Left colon (tissue), 2 donors: ENCODE measurements at regions not wholly inside any gene's neighbourhood (a gene's known extent, or its start where the extent isn't known, plus 50 kb on each side); places are given as distances from the start of the nearest gene placed in this dataset.

Experiments
- ATAC-seq: fragments of 200-7000 bp; cut with Tn5 transposase; one replicate; pipeline ENCODE4 v1.9.1; 2020; ENCODE audit warnings: mild to moderate bottlenecking, moderate library complexity
- DNase-seq, 2 donors: peaks; one replicate each; pipeline ENCODE4 v3.0.0-alpha.2; 2020
- intact Hi-C, 2 donors: fragments of 100-400 bp; cut with DNase I in 1 of 2; cut with micrococcal nuclease in 1 of 2; formaldehyde crosslinking; loops; one replicate each; pipeline versions ENCODE4 v1.11.2 to v1.14.0; 2022; cut with DNase I, micrococcal nuclease
- donor health status: DM: no; HTN: no; CAD: no.
- donor health status: DM: yes; HTN: yes; CAD: no.

DNA sequence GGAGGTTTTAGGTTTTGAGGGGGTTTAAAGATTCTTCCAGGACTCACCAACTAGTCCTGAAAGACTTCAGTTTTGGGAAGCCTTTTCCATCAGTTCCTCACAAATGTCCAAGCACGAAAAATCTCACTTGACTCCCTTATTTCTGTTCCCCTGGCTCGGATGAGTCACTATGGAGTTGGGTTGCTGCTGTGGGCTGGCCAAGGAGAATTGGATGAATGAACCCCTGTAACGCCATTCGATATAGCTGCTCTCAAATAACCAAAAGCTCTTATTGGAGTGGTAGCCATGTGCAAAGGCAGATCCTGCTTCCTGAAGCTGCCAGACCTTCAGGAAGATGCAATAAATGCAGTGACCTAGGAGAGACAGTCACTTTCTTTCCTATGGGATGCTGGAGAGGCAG, 417.0 kb downstream of the ZNF521 start:
- DNase-seq (no peak), ATAC-seq (no peak)
- intact Hi-C loops = no loop called here

DNA sequence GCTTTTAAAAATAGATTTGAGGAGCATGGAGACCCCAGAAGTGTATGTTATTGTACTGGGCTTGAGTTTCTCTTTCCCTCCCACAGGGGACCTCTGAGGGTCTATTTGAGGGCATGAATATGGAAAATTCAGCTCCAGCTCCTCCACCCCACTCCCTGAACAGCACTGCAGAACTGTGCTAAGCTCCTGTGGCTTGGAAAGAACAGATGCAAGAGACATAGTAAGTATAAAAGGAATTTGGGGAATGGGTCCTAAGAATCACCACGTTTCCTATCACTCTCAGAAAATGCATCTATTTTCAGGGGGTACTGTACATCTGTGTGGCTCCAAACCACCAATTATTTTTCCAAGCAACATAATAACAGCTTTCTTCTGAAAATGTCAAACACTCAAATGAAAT, 416.1 kb downstream of the ZNF521 start:
- DNase-seq (no peak), ATAC-seq (no peak)
- intact Hi-C loops = no loop called here

DNA sequence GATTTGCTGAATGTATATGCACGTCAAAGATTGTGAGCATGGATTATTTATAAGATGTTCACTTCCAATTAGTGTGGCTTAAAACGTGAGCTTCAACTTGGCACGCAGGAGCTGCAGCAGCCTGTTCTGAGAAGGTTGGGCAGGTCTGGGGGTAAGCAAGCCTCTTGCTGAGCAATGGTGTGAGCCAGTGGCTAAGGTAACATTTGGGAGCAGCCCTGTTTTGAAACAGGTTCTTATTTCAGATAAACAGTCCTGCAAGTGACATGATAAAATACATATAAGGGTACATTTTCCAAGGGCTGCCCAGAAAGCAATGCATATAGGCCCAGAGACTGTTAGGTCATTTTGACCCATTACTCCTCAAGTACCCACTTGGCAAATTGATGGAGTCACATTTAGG, 415.3 kb downstream of the ZNF521 start:
- ATAC-seq (no peak), DNase-seq (no peak)
- intact Hi-C loops = no loop called here

DNA sequence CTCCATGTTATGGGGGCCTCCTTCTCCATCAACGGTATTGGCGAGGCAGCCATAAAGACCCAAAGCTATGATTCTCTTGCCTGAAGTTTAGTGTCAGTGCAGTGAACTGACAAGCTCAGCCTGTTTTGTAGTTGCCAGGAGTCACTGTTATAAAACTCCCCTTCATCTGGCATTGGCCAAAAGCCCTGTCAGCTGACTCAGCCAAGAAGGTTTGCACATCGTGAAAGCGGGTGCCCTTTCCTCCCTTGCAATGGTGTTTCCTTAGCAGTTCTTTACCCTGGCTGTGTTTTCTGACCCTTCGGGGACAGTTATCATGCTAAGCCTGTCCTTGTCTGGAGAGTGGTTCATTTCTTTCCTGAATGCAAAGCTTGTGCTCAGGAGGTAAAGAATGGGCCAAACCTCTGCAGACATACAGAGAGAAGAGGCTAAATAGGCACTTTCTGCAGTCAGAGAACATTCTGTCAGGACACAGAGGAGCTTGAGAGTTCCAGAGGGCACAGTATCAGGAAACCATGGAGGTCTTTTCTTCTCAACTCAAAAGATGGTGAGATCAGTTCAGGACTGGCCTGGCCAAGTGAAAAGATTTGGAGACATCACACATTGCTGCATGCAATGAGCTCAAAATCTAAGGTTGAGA, 414.2 kb downstream of the ZNF521 start:
- intact Hi-C loops = no loop called here
- ATAC-seq (no peak), DNase-seq (no peak)

DNA sequence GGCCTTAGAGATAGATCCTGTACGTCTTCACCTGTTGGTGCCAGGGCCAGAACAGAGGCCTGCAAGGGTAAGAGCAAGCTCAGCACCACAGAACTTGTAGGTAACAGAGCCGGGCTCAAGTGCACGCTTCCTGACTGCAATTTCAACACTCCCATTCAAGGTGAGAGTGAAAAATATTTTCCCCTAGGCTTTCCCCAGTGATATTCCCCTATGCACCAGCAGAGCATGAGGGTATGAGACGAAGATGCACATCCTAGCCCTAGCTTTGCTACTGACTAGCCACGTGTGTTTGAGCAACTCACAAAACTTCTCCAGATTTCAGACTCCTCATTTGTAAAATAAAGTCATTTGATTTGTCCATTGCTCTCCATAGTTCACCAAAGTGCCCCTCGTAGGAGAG, 411.6 kb downstream of the ZNF521 start:
- DNase-seq = no peak
- intact Hi-C loops = no loop called here
- ATAC-seq = no peak

DNA sequence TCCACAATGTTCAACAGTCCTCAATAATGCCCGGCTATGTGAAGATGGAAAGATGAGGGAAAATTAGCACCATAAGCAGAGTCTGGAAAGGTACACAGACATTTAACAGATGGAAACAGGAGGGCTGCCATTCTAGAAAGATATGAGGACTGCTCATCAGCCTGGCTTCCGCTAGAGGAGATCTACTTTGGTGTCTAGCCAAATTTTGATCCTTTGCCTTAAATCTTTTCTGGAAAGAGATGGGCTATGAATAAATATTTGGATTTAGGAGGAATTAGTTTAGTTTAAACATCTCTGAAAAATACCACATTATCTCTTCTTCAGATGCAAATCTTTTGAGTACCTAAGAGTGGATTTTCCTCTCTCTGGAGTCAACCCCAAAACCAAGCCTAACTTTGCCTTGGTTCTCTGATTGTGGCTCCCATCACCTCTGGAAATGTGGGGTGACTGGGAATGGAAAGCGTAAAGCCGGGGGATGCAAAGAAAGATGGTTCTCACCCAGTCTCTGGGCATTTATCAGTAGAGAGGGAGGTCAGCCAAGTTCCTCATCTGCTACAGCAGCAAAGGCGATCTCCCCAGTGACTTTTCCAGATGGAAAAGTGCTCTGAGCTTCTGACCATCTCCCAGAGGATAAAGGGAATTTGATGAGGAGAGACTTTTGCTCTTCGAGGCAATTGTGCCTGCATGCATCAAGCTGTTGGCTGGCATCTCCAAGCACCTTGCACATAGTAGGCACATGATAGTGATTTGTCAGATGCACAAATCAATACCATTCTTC, 410.6 kb downstream of the ZNF521 start:
- no peak for ATAC-seq
- DNase-seq = no peak
- intact Hi-C loops = no loop called here

DNA sequence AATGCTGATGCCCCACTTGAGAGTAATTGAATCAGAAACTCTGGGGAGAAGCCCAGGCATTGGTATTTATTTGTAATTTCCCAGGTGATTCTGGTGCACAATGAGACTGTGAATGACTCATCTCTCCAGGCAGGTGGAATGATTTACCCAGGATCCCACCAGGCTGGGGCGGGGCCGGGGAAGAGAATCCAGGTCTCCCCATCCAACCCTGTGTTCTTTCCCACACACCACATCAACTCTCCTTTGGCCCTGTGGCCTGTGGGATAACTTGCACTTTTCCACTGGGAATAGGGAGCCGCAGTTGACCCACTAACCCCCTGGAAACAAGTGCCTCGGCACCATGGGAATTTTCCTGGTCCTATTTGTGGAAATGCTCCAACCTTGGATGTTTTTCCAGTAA, 409.8 kb downstream of the ZNF521 start:
- no peak for DNase-seq
- intact Hi-C loops = no loop called here
- ATAC-seq = no peak

DNA sequence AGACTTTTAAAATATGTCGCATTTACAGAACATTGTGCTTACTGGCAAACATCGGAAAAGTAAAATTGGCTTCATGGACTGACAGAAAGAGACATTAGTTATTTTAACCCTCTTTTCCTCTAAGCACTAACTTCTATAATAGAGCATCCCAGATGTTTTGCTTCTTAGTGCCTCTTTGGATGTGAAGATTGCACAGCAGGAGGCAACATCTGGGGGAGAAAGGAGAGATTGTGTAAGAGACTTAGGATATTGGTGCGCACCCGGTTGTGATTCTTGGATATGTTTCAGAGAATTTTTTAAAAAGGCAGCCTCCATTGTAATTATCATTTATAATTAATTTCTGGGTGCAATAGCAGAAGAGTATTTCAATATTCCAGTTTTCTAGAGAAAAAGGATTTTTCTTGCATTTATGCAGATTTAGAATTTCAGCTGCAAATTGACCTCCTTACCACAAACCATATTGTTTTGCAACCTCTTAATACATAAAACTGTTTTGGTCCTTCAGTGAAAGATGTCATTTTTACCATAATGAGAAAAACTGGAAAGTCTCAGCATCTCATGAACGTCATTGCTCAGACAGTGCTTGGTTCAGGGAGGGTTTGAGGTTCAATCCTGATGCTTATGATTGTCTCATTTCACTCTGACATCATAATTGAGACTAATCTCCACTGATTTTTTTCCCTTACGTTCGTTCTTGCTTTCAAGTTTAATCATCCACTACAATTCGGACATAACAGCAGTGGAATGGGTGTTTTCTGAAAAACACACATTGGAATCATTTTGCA, 404.3 kb downstream of the ZNF521 start:
- no peak for ATAC-seq
- no peak for DNase-seq
- intact Hi-C loops = no loop called here

DNA sequence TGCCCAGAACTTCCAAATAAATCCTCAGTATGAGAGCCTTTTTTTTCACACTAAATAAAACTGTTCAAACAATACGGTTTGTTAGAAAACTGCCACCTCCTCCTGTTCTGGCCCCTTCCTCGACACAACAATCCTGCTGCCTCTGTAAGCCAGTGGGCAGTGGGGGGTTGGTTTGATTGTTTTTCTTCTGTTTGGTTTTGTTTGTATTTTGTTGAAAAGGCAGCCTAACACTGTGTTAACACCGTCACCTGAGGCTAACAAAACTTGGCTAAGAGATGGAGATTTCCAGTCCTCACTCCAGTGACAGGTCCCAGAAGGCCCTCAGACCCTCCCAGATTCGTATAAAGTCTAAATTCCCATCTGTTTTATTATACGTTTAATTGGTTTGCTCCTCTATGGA, 402.1 kb downstream of the ZNF521 start:
- intact Hi-C loops = no loop called here
- no peak for ATAC-seq
- no peak for DNase-seq

DNA sequence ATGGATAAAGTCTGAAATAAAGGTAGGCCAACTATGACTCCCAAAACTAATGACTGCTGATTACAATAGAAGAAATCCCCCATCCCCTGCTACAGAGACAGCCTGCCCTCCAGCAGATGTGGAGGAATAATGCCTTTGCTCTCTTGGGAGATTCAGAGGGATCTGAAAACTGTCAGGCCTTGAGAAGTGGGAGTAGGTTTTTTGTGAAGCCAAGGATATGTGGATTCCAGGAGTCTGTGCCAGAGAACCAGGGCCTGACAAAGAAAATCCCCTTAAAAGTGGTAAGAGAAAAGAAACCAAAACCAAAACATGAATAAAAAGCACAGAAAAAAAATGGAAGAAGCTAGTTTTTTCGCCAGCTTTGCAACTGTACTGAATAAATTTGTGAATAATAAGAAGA, 397.6 kb downstream of the ZNF521 start:
- ATAC-seq = no peak
- DNase-seq = no peak
- intact Hi-C loops = no loop called here

DNA sequence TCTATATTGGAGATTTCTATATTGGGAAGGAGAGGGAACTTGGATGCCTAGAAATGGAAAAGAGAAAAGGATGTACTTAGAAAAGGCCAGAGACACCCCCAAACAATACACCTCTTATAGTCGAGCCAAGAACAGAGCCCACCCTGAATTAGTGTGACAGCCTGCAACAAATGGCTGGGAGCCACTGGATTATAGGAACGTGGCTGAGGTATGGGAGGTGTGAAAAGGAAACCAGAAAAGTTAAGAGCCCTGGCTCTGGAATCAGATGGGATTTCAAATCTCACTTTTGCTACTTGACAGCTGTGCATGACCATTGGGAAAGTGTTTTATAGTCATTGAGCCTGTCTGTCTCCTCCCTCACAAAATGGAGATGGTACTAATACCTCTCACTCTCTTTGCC, 394.0 kb downstream of the ZNF521 start:
- DNase-seq (no peak), ATAC-seq (no peak)
- intact Hi-C loops = no loop called here

DNA sequence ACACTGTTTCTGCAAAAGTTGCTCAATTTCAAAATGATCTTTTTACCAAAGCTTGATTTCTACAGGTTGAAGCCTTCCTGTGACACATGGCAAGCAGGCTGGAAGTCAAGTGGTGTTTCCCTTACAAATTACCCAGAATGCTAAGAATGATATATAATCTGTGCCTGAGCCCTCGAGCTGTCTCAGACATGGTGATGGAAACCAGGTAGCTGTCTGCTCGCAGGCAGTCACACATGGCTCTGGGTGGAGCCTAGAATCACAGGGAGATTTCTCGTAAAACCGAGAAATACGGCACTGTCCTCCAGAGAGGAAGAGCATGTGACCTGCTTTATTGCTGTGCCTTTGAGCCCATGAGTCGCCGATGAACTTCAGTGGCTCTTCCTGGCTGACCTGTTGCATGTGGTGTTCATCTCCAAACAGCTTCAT, 392.9 kb downstream of the ZNF521 start:
- intact Hi-C loops = no loop called here
- peak; percentile 14 to 51 for DNase-seq
- peak; percentile 98 for ATAC-seq

DNA sequence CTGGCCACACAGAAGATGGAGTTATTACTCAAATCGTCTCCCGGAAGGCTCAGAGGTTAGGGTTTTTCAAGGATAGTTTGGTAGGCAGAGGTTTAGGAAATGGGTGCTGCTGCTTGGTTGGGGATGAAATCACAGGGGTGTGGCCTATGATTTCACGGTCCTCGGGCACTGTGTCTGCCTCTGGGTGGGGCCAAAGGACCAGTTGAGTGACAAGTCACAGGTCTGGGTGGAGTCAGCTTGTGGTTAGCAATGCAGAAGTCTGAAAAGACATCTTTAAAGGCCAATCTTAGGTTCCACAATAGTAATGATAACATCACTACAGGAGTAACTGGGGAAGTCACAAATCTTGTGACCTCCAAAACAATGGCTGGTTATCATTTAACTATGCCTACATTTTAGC, 387.8 kb downstream of the ZNF521 start:
- ATAC-seq (peak; percentile 70), DNase-seq (peak in 1 of 2 donors; percentile 19)
- intact Hi-C loops = no loop called here

DNA sequence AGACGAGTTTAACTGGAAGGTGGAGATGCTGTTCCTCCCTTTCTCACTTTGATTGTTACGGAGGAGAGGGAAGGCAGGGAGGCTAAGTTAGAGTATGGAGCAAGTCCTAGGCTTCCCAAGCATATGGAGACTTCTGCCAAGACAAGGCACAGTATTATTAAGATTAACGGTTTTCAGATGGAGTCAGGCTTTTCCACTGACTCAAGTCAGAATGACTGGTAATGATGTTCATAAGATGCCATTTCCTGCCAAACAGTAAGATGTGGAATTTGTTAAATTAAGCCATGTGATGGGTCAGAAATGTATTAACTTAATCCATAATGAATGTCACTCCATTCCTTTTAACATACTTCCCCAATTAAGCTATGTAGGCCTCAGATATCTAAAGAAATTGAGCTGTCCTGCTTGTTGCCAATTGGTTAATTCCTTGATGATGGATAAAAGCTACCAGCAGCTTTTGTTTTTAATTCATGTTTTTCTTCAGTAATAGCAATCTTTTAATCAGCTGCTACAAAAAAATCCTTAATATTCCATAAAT, 383.7 kb downstream of the ZNF521 start:
- DNase-seq = no peak
- intact Hi-C loops = no loop called here
- ATAC-seq = no peak

DNA sequence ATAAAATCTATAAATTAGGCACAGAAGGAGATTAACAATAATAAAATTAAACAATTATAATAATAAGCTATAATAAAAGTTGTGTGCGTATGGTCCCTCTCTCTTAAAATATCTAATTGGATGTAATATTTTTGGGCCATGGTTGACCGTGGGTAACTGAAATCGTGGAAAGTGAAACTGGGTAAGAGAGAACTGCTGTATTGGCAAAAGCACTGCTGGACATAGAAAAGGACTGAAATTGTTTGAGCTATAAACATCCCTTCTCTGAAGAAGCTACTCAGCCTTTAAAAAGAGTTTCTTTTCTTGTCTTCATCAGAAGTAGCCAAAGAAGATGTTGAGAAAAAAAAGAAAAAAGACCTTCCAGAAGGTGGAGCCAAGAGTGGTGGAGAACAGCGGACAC, 379.4 kb downstream of the ZNF521 start:
- ATAC-seq = no peak
- no peak for DNase-seq
- intact Hi-C loops = no loop called here

DNA sequence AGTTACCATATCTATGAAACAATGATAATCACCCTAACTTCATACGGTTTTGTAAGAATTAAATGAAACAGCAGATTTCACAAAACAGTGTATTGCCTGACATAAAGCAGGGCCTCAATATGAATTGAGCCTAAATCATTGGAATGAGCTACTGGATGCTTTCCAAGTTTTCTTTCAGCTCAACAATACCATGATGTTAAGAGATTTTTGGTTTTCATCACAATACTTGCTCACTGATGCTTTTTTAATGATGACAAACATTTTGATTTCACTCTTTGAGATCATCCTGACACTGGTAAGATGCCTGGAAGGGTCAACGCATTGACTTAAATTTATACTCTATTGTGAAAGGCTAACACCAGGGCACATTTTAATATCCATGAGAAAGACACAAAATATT, 377.5 kb downstream of the ZNF521 start:
- ATAC-seq (no peak), DNase-seq (no peak)
- intact Hi-C loops = no loop called here

DNA sequence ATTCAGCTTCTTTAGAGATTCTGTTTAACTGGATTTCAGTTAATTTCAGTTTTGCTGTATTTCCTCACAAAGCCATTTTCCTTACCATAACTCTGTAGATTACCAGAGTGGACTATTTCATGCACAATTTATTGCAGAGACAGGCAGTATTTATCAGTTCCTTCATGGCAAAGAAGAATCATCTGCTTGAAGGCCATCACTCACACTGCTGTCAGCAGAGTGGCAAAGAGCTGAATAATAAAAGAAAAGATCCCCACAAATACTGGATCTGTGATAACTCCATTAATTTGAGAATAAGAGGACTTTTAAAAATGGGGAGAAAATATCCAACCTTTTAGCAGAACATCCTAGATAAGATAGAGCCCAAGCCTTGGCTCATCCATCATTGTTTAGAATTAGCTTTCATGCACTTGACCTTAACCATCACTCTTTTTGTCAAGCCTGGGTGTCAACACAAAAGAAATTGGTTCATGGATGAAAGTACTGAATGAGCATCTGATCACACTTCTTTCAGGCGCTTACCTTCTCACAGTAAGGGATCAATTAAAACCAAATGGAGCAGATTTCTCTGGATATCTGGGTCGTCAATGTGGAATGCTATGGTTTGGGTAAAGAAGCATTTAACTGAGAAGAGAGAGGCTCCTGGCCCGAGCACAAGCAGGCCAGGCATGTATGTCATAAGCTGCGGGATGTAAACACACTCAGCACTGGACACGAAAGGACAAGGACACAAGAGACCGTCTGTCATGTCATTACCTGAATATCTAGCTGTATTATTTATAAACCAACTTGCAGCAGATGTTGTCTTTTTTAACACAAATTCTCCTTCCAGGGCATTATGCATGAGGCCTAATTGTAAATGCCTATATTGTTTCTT, 376.2 kb downstream of the ZNF521 start:
- DNase-seq (no peak), ATAC-seq (no peak)
- intact Hi-C loops = no loop called here

DNA sequence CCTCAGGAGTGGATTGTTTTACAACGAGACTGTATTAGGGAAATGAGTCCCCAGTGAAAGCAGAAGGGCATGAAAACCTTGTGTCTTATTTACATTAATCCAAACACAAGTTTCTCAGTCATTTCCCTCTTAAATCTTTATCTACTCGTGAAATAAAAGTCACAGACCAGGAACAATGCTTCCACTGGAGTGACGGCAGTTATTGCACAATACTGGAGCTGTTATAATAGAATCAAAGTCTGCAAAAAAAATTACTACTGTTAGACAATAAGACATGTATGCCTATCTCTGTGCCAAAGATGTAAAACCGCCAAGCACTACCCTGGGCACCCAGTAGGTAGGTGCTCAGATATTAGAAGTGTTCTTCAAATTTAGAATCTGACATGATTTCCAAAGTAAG, 375.5 kb downstream of the ZNF521 start:
- ATAC-seq (peak; percentile 98), DNase-seq (no peak)
- intact Hi-C loops = no loop called here

DNA sequence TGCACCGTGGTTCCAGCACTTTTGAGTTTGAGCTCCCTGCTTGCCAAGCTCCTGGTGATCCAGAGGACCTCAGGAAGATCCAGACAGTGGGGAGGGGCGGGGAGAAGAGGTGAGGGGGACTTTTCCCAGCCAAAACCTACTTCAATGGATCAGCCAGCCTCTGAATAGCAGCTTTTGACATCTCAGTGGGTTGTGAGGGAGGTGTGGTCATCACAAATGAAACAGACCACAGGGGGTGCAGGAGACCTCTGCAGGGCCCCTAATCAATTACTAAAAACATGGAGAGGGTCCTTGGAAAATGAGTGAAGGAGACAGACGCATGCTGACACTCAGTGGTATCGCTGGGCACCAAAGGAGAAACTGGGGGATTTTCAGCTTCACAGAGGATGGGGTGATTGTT, 372.7 kb downstream of the ZNF521 start:
- ATAC-seq = no peak
- intact Hi-C loops = no loop called here
- DNase-seq = no peak
